Right lobe of liver (tissue), 4 donors: ENCODE measurements at regions not wholly inside any gene's neighbourhood (a gene's known extent, or its start where the extent isn't known, plus 50 kb on each side); places are given as distances from the start of the nearest gene placed in this dataset.
"Not testable (repeated sequence)": the region's sequence is repeated elsewhere in the genome, so short reads cannot be mapped to it uniquely, and the experiment has no call there.

Experiments used
- POLR2A ChIP-seq: fragments of 450-650 bp; IDR thresholded peaks from one replicate; pipeline ENCODE4 v1.6.1; 2017; ENCODE audit warnings: antibody characterized with exemption, mild to moderate bottlenecking
- TF ChIP-seq, protein P1 (sequence below), 4 donors: fragments of 200-600 bp in 3 of 4; fragments of 450-650 bp in 1 of 4; IDR thresholded peaks; one replicate each; pipeline versions ENCODE4 v1.5.1 to v1.8.0; 2016 to 2022; ENCODE audit warnings: antibody characterized with exemption in 4 of 4, mild to moderate bottlenecking in 2 of 4
- donor health status: DM: no; HTN: no; CAD: no.
- donor health status: DM: no; HTN: no; CAD: no.
- donor health status: DM: no; HTN: yes; CAD: no.

- TF ChIP-seq, protein P1, sequence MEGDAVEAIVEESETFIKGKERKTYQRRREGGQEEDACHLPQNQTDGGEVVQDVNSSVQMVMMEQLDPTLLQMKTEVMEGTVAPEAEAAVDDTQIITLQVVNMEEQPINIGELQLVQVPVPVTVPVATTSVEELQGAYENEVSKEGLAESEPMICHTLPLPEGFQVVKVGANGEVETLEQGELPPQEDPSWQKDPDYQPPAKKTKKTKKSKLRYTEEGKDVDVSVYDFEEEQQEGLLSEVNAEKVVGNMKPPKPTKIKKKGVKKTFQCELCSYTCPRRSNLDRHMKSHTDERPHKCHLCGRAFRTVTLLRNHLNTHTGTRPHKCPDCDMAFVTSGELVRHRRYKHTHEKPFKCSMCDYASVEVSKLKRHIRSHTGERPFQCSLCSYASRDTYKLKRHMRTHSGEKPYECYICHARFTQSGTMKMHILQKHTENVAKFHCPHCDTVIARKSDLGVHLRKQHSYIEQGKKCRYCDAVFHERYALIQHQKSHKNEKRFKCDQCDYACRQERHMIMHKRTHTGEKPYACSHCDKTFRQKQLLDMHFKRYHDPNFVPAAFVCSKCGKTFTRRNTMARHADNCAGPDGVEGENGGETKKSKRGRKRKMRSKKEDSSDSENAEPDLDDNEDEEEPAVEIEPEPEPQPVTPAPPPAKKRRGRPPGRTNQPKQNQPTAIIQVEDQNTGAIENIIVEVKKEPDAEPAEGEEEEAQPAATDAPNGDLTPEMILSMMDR (IDR thresholded peaks at IDR 0.05): not testable (repeated sequence)
- TF ChIP-seq POLR2A: not testable (repeated sequence)
These were observed 78.4 kb upstream of the METTL9 start for GRCh38 chr16:21521048-21521389.
